ENCODE measurements at regions not wholly inside any gene's neighbourhood (a gene's known extent, or its start where the extent isn't known, plus 50 kb on each side); places are given as distances from the start of the nearest gene placed in this dataset.

- TF ChIP-seq CTCF (IDR thresholded peaks at IDR 0.05; ENCODE audit: control extremely low read depth in 1 of 3, insufficient read depth in 1 of 3, low read depth in 1 of 3, low read length in 3 of 3) (no peak), SUZ12 (IDR thresholded peaks at IDR 0.05; ENCODE audit: low read length) (no peak), BRCA1 (IDR thresholded peaks at IDR 0.05; ENCODE audit: low read depth, low read length) (no peak), USF2 (IDR thresholded peaks at IDR 0.05; ENCODE audit: low read length) (no peak), JUN (IDR thresholded peaks at IDR 0.05; ENCODE audit: low read depth, low read length) (no peak), EZH2 (IDR thresholded peaks at IDR 0.05; ENCODE audit: low read depth, low read length, severe bottlenecking) (no peak), RBBP5 (IDR thresholded peaks at IDR 0.05; ENCODE audit: borderline replicate concordance, low read depth, low read length) (no peak), PHF8 (conservative IDR thresholded peaks at IDR 0.05; ENCODE audit: low read depth, low read length) (no peak)
Measured at GRCh38 chr9:31302620-31303418, 1081.6 kb upstream of the ACO1 start (continued).
